IMR-90 (cell line): ENCODE measurements at regions not wholly inside any gene's neighbourhood (a gene's known extent, or its start where the extent isn't known, plus 50 kb on each side); places are given as distances from the start of the nearest gene placed in this dataset.

Source experiments
- ATAC-seq: fragments of 200-7000 bp; cut with Tn5 transposase; 2 replicates; pipeline ENCODE4 v1.9.1; 2020; ENCODE audit warnings: low read depth, mild to moderate bottlenecking, moderate library complexity
- BruUV-seq: library from RNA; stranded (reverse); fragments of 400-500 nt; replicated peaks from 2 replicates; lab custom pipeline; 2021; lab: Mats Ljungman, UMichigan
- CTCF ChIA-PET: fragments of 300-600 bp; formaldehyde crosslinking; extraction: SDS; loops from one replicate; lab custom pipeline; 2021; ENCODE audit warnings: antibody characterized with exemption; lab: Yijun Ruan, JAX
- POLR2A ChIA-PET: fragments of 300-600 bp; sonication (Branson Sonifier 250); formaldehyde crosslinking; loops from one replicate; lab custom pipeline; 2022; ENCODE audit warnings: antibody characterized with exemption; ENCODE audit not compliant: unreplicated experiment; lab: Charles Lee
- DNase-seq: peaks from one replicate; pipeline ENCODE4 v3.0.0; 2013
- H2AFZ ChIP-seq: replicated peaks from 2 replicates; pipeline ENCODE3; 2013; ENCODE audit warnings: low read length, mild to moderate bottlenecking; ENCODE audit not compliant: poor library complexity
- H2AK5ac ChIP-seq: 2 replicates; pipeline ENCODE4 v1.6.1; 2013; ENCODE audit warnings: low read depth, low read length, inconsistent platforms
- H2AK9ac ChIP-seq: replicated peaks from 2 replicates; pipeline ENCODE3; 2013; ENCODE audit warnings: mild to moderate bottlenecking, low read depth, low read length, moderate library complexity; ENCODE audit not compliant: poor library complexity
- H2BK120ac ChIP-seq: 2 replicates; pipeline ENCODE4 v1.6.1; 2013; ENCODE audit warnings: low read depth, low read length, inconsistent platforms
- H2BK15ac ChIP-seq: 3 replicates; pipeline ENCODE4 v1.6.1; 2013; ENCODE audit warnings: low read depth, low read length, inconsistent platforms
- H2BK20ac ChIP-seq: 2 replicates; pipeline ENCODE4 v1.6.1; 2013; ENCODE audit warnings: low read depth, mild to moderate bottlenecking, inconsistent platforms, low read length, moderate library complexity
- H2BK5ac ChIP-seq: 2 replicates; pipeline ENCODE4 v1.6.1; 2013; ENCODE audit warnings: mild to moderate bottlenecking, low read depth, low read length, inconsistent platforms; ENCODE audit not compliant: poor library complexity, severe bottlenecking
- H3K14ac ChIP-seq: replicated peaks from 2 replicates; pipeline ENCODE4 v1.6.1; 2013; ENCODE audit warnings: low read depth, low read length, inconsistent platforms
- H3K18ac ChIP-seq: 2 replicates; pipeline ENCODE4 v1.6.1; 2013; ENCODE audit warnings: low read depth, low read length, control low read depth
- H3K23ac ChIP-seq: 2 replicates; pipeline ENCODE4 v1.6.1; 2013; ENCODE audit warnings: low read depth, low read length, inconsistent platforms
- H3K27ac ChIP-seq: 2 replicates; pipeline ENCODE4 v1.5.1; 2013; ENCODE audit warnings: mild to moderate bottlenecking, control low read depth, low read length; ENCODE audit not compliant: insufficient read depth
- H3K27me3 ChIP-seq: 2 replicates; pipeline ENCODE4 v1.6.1; 2013; ENCODE audit warnings: low read length; ENCODE audit not compliant: control insufficient read depth, insufficient read depth
- H3K36me3 ChIP-seq: 2 replicates; pipeline ENCODE4 v1.6.1; 2013; ENCODE audit warnings: low read length, mixed read lengths; ENCODE audit not compliant: control insufficient read depth, insufficient read depth
- H3K4ac ChIP-seq: 2 replicates; pipeline ENCODE4 v1.6.1; 2013; ENCODE audit warnings: low read depth, low read length, inconsistent platforms
- H3K4me1 ChIP-seq: 2 replicates; pipeline ENCODE4 v1.6.1; 2013; ENCODE audit warnings: low read length, mixed read lengths; ENCODE audit not compliant: control insufficient read depth, insufficient read depth
- H3K4me2 ChIP-seq: 2 replicates; pipeline ENCODE4 v1.6.1; 2013; ENCODE audit warnings: low read depth, mild to moderate bottlenecking, control low read depth, low read length, moderate library complexity
- H3K4me3 ChIP-seq: 2 replicates; pipeline ENCODE4 v1.5.1; 2013; ENCODE audit warnings: low read depth, mild to moderate bottlenecking, control low read depth, low read length, moderate library complexity; ENCODE audit not compliant: insufficient read depth
- H3K56ac ChIP-seq: 2 replicates; pipeline ENCODE4 v1.6.1; 2013; ENCODE audit warnings: low read length, inconsistent platforms; ENCODE audit not compliant: insufficient read depth; ENCODE audit errors: extremely low read depth
- H3K79me1 ChIP-seq, 2 experiments: 2 replicates each; pipeline ENCODE4 v1.6.1; 2013; ENCODE audit warnings: low read length in 2 of 2, inconsistent platforms in 1 of 2, low read depth in 1 of 2
- H3K9ac ChIP-seq: 2 replicates; pipeline ENCODE4 v1.6.1; 2013; ENCODE audit warnings: low read depth, low read length, control low read depth
- H3K9me1 ChIP-seq: 2 replicates; pipeline ENCODE4 v1.6.1; 2013; ENCODE audit warnings: low read length, inconsistent platforms; ENCODE audit not compliant: insufficient read depth
- H3K9me3 ChIP-seq: 2 replicates; pipeline ENCODE4 v1.6.1; 2013; ENCODE audit warnings: low read length; ENCODE audit not compliant: control insufficient read depth, insufficient read depth
- H4K20me1 ChIP-seq: 2 replicates; pipeline ENCODE4 v1.6.1; 2013; ENCODE audit warnings: low read length, inconsistent platforms; ENCODE audit not compliant: insufficient read depth
- H4K5ac ChIP-seq: 2 replicates; pipeline ENCODE4 v1.6.1; 2013; ENCODE audit warnings: mild to moderate bottlenecking, low read depth, low read length, control low read depth
- H4K8ac ChIP-seq, 2 experiments: 2 replicates each; pipeline ENCODE4 v1.6.1; 2013; ENCODE audit warnings: low read depth in 2 of 2, low read length in 2 of 2, control low read depth in 1 of 2, inconsistent platforms in 1 of 2
- H4K91ac ChIP-seq: 2 replicates; pipeline ENCODE4 v1.6.1; 2013; ENCODE audit warnings: low read depth, low read length, inconsistent platforms; ENCODE audit not compliant: insufficient read depth
- CHD1 ChIP-seq: IDR thresholded peaks from 2 replicates; pipeline ENCODE4 v1.6.1; 2012; ENCODE audit warnings: low read depth, low read length, improper control_type of control experiment
- MAZ ChIP-seq: IDR thresholded peaks from 2 replicates; pipeline ENCODE4 v1.6.1; 2012; ENCODE audit warnings: low read depth, mild to moderate bottlenecking, low read length, improper control_type of control experiment, moderate library complexity, borderline replicate concordance
- RCOR1 ChIP-seq: IDR thresholded peaks from 2 replicates; pipeline ENCODE4 v1.6.1; 2012; ENCODE audit warnings: mild to moderate bottlenecking, low read length, improper control_type of control experiment; ENCODE audit not compliant: insufficient replicate concordance
- WGBS, 2 experiments: methylation state at CpG; one replicate each; pipeline versions ENCODE4 v1.1.5 to v1.1.7; 2013; ENCODE audit warnings: missing lambda C conversion rate in 2 of 2; ENCODE audit not compliant: insufficient read length in 1 of 2; ENCODE audit errors: extremely low coverage in 2 of 2; 5-methylcytosine and 5-hydroxymethylcytosine counted together
- dilution Hi-C: fragments of 300-500 bp; cut with HindIII; formaldehyde crosslinking; loops from one replicate; pipeline ENCODE4 v1.14.3; 2018; ENCODE audit warnings: low sequenced_read_pairs; ENCODE audit not compliant: unreplicated experiment
- in situ Hi-C: fragments of 300-500 bp; cut with MboI; formaldehyde crosslinking; loops from 3 replicates; pipeline ENCODE4 v1.14.3; 2019; ENCODE audit warnings: low sequenced_read_pairs, inconsistent platforms, mixed read lengths
- intact Hi-C: fragments of 100-400 bp; cut with micrococcal nuclease; formaldehyde crosslinking; loops from 2 replicates; pipeline ENCODE4 v1.10.0; 2022
- TF ChIP-seq, protein P1 (sequence below): fragments of 150-350 bp; IDR thresholded peaks from 2 replicates; pipeline ENCODE4 v1.6.1; 2017; ENCODE audit warnings: mild to moderate bottlenecking, antibody characterized with exemption, low read length, low read depth

DNA sequence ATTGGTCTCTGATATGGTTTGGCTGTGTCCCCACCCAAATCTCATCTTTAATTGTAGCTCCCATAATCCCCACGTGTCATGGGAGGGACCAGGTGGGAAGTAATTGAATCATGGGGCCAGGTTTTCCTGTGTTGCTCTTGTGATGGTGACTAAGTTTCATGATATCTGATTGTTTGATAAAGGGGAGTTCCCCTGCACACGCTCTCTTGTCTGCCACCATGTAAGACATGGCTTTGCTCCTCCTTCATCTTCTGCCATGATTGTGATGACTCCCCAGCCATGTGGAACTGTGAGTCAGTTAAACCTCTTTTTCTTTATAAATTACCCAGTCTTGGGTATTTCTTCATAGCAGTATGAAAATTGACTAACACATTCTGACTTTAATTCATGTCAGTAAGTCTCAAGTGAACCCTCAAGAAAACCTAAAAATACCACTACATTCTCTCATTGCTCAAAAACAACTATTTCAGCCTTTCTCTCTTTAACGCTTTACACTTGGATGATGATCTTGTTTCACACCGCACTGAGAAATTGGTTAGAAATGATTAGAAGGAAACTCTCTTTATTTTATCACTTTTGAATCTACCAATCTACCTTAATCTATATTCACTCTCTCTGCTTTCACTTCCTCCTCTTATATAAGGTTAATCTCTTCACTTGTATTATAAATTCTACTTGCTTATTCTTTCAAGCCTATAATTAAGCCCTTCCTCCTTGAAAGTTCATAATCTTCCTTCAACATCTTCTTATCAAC lies 110.1 kb downstream of the GALR1 start:
- Histone ChIP-seq H2BK20ac (no peak overlapping the region), H3K14ac (no peak overlapping the region), H4K5ac (no peak overlapping the region), H3K9ac (no peak overlapping the region), H3K18ac (no peak overlapping the region), H2BK120ac (no peak overlapping the region), H3K4ac (no peak overlapping the region), H2BK5ac (no peak overlapping the region), H4K8ac (no peak overlapping the region), H2BK15ac (no peak overlapping the region), H3K4me3 (no peak overlapping the region), H3K56ac (no peak overlapping the region), H3K23ac (no peak overlapping the region), H2AK9ac (no peak overlapping the region), H3K4me2 (no peak overlapping the region), H2AFZ (no peak overlapping the region), H3K36me3 (no peaks in the 10 kb centered on the region), H3K9me3 (peaks cover 13% of the 10 kb centered on the region), H3K4me1 (no peaks in the 10 kb centered on the region), H4K91ac (no peak overlapping the region), H3K27me3 (no peaks in the 10 kb centered on the region), H4K20me1 (no peaks in the 10 kb centered on the region), H2AK5ac (no peak overlapping the region), H3K9me1 (no peaks in the 10 kb centered on the region), H3K27ac (no peak overlapping the region), H3K79me1 (no peaks in the 10 kb centered on the region)
- in situ Hi-C loops (no loop called here), intact Hi-C loops (no loop called here), dilution Hi-C loops (no loop called here)
- DNase-seq, result no peak
- POLR2A ChIA-PET, result no interaction called here
- ATAC-seq, result no peak
- CTCF ChIA-PET, result no interaction called here
- WGBS, 2 experiments, result no CpG with 5 or more reads among the region's 4 CpGs
- TF ChIP-seq RCOR1, result no peak
- TF ChIP-seq CHD1, result no peak
- no peak for TF ChIP-seq MAZ
- TF ChIP-seq, protein P1, sequence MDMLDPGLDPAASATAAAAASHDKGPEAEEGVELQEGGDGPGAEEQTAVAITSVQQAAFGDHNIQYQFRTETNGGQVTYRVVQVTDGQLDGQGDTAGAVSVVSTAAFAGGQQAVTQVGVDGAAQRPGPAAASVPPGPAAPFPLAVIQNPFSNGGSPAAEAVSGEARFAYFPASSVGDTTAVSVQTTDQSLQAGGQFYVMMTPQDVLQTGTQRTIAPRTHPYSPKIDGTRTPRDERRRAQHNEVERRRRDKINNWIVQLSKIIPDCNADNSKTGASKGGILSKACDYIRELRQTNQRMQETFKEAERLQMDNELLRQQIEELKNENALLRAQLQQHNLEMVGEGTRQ, result no peak
- no TSS peak for BruUV-seq
